ENCODE measurements at regions not wholly inside any gene's neighbourhood (a gene's known extent, or its start where the extent isn't known, plus 50 kb on each side); places are given as distances from the start of the nearest gene placed in this dataset.

- no peaks in the 10 kb centered on the region for H3K9me3 ChIP-seq (replicated peaks; ENCODE audit: control insufficient read depth, insufficient read depth, low read length)
- BruUV-seq (replicated peaks), result no TSS peak
- H3K27ac ChIP-seq (ENCODE audit: insufficient read depth, low read depth, low read length), result no peak overlapping the region
- H3K27me3 ChIP-seq (ENCODE audit: control insufficient read depth in 2 of 2, insufficient read depth in 2 of 2, low read length in 2 of 2), result no peaks in the 10 kb centered on the region
- intact Hi-C loops (cut with micrococcal nuclease) (no loop called here), dilution Hi-C loops (cut with MboI; ENCODE audit: extremely low pct_ligation_motif_present, low sequenced_read_pairs) (no loop called here)
- no peak overlapping the region for H3K4me2 ChIP-seq (ENCODE audit: insufficient read depth, low read length)
- no peak for TF ChIP-seq JUN (IDR thresholded peaks at IDR 0.05; ENCODE audit: borderline replicate concordance, insufficient read depth, insufficient read length, low read depth)
- no peak for TF ChIP-seq EZH2 (IDR thresholded peaks at IDR 0.05; ENCODE audit: borderline replicate concordance, low read depth, low read length, severe bottlenecking)
- no peak for TF ChIP-seq GATA2 (IDR thresholded peaks at IDR 0.05; ENCODE audit: insufficient read depth, insufficient read length, low read depth, low read length)
- TF ChIP-seq FOS (IDR thresholded peaks at IDR 0.05; ENCODE audit: borderline replicate concordance, insufficient read depth, low read length), result no peak
- no peak for TF ChIP-seq CTCF (IDR thresholded peaks at IDR 0.05; ENCODE audit: extremely low read depth in 1 of 2, insufficient read depth in 1 of 2, low read depth in 1 of 2, low read length in 2 of 2)
- no peak for TF ChIP-seq POLR2AphosphoS5 (IDR thresholded peaks at IDR 0.05; ENCODE audit: insufficient read depth, low read depth, low read length)
- no peak for TF ChIP-seq MYC (IDR thresholded peaks at IDR 0.05; ENCODE audit: low read depth, low read length)
- no peak for TF ChIP-seq POLR2A (IDR thresholded peaks at IDR 0.05; ENCODE audit: low read depth, low read length)
- no peak for TF ChIP-seq MAX (IDR thresholded peaks at IDR 0.05; ENCODE audit: insufficient read depth, insufficient read length)
- no peaks in the 10 kb centered on the region for H3K36me3 ChIP-seq (ENCODE audit: control insufficient read depth in 2 of 2, extremely low read depth in 1 of 2, insufficient read depth in 2 of 2, low read length in 2 of 2)
- FAIRE-seq (no peak), DNase-seq (ENCODE audit: low read depth, low spot score) (no peak)
- ChIA-PET CTCF (interaction anchor here (0.7 to 0.8 kb wide), 3 partner anchors 32 to 1222 kb away, joined by 3 to 5 read pairs (median 4); no protein-coding TSS in a partner anchor), POLR2A (no interaction called here)
- H2AFZ ChIP-seq (ENCODE audit: low read depth, low read length), result no peak overlapping the region
- H3K4me1 ChIP-seq (ENCODE audit: control insufficient read depth, extremely low read depth, insufficient read depth, low read length), result no peaks in the 10 kb centered on the region
- no peaks in the 10 kb centered on the region for H4K20me1 ChIP-seq (replicated peaks; ENCODE audit: control insufficient read depth, extremely low read depth, insufficient read depth, low read length)
- no peaks in the 10 kb centered on the region for H3K79me2 ChIP-seq (ENCODE audit: control insufficient read depth, insufficient read depth, low read length)
- H3K9ac ChIP-seq (replicated peaks; ENCODE audit: extremely low read depth, insufficient read depth, low read length), result no peak overlapping the region
- no peaks in the 10 kb centered on the region for H3K9me1 ChIP-seq (replicated peaks; ENCODE audit: control insufficient read depth, extremely low read depth, insufficient read depth, low read length)
- no peak overlapping the region for H3K4me3 ChIP-seq (replicated peaks in 1 of 3; ENCODE audit: insufficient read depth in 1 of 3, low read depth in 1 of 3, low read length in 3 of 3)
These were observed 155.6 kb upstream of the CXCL13 start for GRCh38 chr4:77450006-77450405.

Measured in endothelial cell of umbilical vein (primary cell).